ENCODE measurements at regions not wholly inside any gene's neighbourhood (a gene's known extent, or its start where the extent isn't known, plus 50 kb on each side); places are given as distances from the start of the nearest gene placed in this dataset.

DNA sequence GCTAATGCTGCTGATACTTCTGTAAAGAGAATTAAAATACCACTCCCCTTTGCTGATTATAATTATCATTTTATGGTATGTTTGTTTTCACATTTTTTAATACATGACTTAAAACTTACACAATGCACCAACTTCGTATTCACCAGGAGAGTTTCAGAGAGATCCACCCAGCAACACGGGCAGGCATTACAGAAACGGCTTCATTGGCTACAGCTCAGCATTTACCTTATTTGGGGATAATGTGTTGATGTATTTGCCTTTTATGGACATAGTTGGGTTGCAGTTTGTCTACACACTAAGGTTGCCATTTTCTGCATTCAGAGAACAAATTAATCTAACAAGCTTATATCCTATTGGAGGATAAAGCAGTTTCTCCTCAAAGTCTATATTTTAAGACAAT is 423.6 kb downstream of the PRDM9 start:
- CTCF ChIA-PET (ENCODE audit: low intra/inter-chr PET ratio, low total read pairs) = no interaction called here
- FAIRE-seq = no peak
- WGBS (ENCODE audit: low lambda C conversion rate) = 0% methylated on average over 3 of the region's 3 CpGs
- H3K79me2 ChIP-seq (ENCODE audit: insufficient read depth, low read length) = no peaks in the 10 kb centered on the region
- no peaks in the 10 kb centered on the region for H3K27me3 ChIP-seq (ENCODE audit: control insufficient read depth in 1 of 2, insufficient read depth in 2 of 2, low read length in 2 of 2)
- in situ Hi-C loops (cut with HindIII; ENCODE audit: extremely low pct_ligation_motif_present, low pct_unique_long_range_greater_than_20kb) = no loop called here
- H3K4me3 ChIP-seq (replicated peaks in 1 of 3; ENCODE audit: insufficient read depth in 1 of 3, low read depth in 2 of 3, low read length in 3 of 3) = no peak overlapping the region
- BruUV-seq (replicated peaks) = no TSS peak
- H3K9ac ChIP-seq (ENCODE audit: insufficient read depth, low read depth, low read length) = no peak overlapping the region
- H4K20me1 ChIP-seq (ENCODE audit: insufficient read depth, low read length) = no peaks in the 10 kb centered on the region
- peaks cover 58% of the 10 kb centered on the region for H3K9me3 ChIP-seq (ENCODE audit: low read length)
- no peak overlapping the region for H3K27ac ChIP-seq (ENCODE audit: extremely low read length, insufficient read depth, low read length)
- POLR2A ChIA-PET = no interaction called here
- no peak for DNase-seq (ENCODE audit: low spot score)
- no peak overlapping the region for H3K4me2 ChIP-seq (ENCODE audit: low read depth, low read length)
- no peaks in the 10 kb centered on the region for H3K4me1 ChIP-seq (ENCODE audit: insufficient read depth, low read length)
- no peak for ATAC-seq
- no peaks in the 10 kb centered on the region for H3K36me3 ChIP-seq (replicated peaks in 1 of 2; ENCODE audit: control insufficient read depth in 1 of 2, insufficient read depth in 2 of 2, low read length in 2 of 2)
- H2AFZ ChIP-seq (ENCODE audit: low read length) = no peak overlapping the region
- intact Hi-C loops (cut with micrococcal nuclease; ENCODE audit: unreplicated experiment) = no loop called here
- no peak for TF ChIP-seq RBM22 (optimal IDR thresholded peaks at IDR 0.05; ENCODE audit: low read length)
- no peak for TF ChIP-seq ZNF768 (CRISPR knock-in tag; IDR thresholded peaks at IDR 0.05)
- no peak for TF ChIP-seq FOSL1 (CRISPR knock-in tag; IDR thresholded peaks at IDR 0.05; ENCODE audit: borderline replicate concordance)
- no peak for TF ChIP-seq ZNF550 (CRISPR knock-in tag; IDR thresholded peaks at IDR 0.05; ENCODE audit: borderline replicate concordance)
- no peak for TF ChIP-seq PLRG1 (conservative IDR thresholded peaks at IDR 0.05)
- TF ChIP-seq, protein P1, sequence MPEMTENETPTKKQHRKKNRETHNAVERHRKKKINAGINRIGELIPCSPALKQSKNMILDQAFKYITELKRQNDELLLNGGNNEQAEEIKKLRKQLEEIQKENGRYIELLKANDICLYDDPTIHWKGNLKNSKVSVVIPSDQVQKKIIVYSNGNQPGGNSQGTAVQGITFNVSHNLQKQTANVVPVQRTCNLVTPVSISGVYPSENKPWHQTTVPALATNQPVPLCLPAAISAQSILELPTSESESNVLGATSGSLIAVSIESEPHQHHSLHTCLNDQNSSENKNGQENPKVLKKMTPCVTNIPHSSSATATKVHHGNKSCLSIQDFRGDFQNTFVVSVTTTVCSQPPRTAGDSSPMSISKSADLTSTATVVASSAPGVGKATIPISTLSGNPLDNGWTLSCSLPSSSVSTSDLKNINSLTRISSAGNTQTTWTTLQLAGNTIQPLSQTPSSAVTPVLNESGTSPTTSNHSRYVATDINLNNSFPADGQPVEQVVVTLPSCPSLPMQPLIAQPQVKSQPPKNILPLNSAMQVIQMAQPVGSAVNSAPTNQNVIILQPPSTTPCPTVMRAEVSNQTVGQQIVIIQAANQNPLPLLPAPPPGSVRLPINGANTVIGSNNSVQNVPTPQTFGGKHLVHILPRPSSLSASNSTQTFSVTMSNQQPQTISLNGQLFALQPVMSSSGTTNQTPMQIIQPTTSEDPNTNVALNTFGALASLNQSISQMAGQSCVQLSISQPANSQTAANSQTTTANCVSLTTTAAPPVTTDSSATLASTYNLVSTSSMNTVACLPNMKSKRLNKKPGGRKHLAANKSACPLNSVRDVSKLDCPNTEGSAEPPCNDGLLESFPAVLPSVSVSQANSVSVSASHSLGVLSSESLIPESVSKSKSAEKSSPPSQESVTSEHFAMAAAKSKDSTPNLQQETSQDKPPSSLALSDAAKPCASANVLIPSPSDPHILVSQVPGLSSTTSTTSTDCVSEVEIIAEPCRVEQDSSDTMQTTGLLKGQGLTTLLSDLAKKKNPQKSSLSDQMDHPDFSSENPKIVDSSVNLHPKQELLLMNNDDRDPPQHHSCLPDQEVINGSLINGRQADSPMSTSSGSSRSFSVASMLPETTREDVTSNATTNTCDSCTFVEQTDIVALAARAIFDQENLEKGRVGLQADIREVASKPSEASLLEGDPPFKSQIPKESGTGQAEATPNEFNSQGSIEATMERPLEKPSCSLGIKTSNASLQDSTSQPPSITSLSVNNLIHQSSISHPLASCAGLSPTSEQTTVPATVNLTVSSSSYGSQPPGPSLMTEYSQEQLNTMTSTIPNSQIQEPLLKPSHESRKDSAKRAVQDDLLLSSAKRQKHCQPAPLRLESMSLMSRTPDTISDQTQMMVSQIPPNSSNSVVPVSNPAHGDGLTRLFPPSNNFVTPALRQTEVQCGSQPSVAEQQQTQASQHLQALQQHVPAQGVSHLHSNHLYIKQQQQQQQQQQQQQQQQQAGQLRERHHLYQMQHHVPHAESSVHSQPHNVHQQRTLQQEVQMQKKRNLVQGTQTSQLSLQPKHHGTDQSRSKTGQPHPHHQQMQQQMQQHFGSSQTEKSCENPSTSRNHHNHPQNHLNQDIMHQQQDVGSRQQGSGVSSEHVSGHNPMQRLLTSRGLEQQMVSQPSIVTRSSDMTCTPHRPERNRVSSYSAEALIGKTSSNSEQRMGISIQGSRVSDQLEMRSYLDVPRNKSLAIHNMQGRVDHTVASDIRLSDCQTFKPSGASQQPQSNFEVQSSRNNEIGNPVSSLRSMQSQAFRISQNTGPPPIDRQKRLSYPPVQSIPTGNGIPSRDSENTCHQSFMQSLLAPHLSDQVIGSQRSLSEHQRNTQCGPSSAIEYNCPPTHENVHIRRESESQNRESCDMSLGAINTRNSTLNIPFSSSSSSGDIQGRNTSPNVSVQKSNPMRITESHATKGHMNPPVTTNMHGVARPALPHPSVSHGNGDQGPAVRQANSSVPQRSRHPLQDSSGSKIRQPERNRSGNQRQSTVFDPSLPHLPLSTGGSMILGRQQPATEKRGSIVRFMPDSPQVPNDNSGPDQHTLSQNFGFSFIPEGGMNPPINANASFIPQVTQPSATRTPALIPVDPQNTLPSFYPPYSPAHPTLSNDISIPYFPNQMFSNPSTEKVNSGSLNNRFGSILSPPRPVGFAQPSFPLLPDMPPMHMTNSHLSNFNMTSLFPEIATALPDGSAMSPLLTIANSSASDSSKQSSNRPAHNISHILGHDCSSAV (CRISPR knock-in tag; IDR thresholded peaks at IDR 0.05; ENCODE audit: borderline replicate concordance) = no peak
- TF ChIP-seq MAFK (conservative IDR thresholded peaks at IDR 0.05 in 1 of 2, IDR thresholded peaks at IDR 0.05 in 1 of 2; ENCODE audit: low read length in 2 of 2) = no peak
- TF ChIP-seq, protein P2, sequence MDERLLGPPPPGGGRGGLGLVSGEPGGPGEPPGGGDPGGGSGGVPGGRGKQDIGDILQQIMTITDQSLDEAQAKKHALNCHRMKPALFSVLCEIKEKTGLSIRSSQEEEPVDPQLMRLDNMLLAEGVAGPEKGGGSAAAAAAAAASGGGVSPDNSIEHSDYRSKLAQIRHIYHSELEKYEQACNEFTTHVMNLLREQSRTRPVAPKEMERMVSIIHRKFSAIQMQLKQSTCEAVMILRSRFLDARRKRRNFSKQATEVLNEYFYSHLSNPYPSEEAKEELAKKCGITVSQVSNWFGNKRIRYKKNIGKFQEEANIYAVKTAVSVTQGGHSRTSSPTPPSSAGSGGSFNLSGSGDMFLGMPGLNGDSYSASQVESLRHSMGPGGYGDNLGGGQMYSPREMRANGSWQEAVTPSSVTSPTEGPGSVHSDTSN (CRISPR knock-in tag; IDR thresholded peaks at IDR 0.05) = no peak
- TF ChIP-seq, protein P3, sequence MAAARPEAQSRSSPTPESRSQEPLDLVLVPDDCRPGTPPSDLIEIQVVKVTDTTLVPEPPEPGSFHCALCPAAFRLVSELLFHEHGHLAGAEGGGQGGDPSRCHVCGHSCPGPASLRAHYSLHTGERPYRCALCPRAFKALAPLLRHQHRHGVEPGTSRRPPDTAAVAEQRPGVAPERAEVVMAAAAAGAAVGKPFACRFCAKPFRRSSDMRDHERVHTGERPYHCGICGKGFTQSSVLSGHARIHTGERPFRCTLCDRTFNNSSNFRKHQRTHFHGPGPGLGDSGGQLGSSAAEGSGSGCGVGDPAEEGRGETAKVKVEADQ (CRISPR knock-in tag; IDR thresholded peaks at IDR 0.05; ENCODE audit: borderline replicate concordance) = no peak
- TF ChIP-seq BORCS8-MEF2B (CRISPR knock-in tag; IDR thresholded peaks at IDR 0.05) = no peak
- TF ChIP-seq GPN1 (CRISPR knock-in tag; IDR thresholded peaks at IDR 0.05; ENCODE audit: borderline replicate concordance) = no peak
- TF ChIP-seq ATF7-NPFF (CRISPR knock-in tag; IDR thresholded peaks at IDR 0.05; ENCODE audit: low read depth) = no peak
- TF ChIP-seq, protein P4, sequence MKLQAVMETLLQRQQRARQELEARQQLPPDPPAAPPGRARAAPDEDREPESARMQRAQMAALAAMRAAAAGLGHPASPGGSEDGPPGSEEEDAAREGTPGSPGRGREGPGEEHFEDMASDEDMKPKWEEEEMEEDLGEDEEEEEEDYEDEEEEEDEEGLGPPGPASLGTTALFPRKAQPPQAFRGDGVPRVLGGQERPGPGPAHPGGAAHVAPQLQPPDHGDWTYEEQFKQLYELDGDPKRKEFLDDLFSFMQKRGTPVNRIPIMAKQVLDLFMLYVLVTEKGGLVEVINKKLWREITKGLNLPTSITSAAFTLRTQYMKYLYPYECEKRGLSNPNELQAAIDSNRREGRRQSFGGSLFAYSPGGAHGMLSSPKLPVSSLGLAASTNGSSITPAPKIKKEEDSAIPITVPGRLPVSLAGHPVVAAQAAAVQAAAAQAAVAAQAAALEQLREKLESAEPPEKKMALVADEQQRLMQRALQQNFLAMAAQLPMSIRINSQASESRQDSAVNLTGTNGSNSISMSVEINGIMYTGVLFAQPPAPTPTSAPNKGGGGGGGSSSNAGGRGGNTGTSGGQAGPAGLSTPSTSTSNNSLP (IDR thresholded peaks at IDR 0.05; ENCODE audit: low read depth, low read length) = no peak

Data from HepG2 (cell line).